KMS-11 (cell line): ENCODE measurements at regions not wholly inside any gene's neighbourhood (a gene's known extent, or its start where the extent isn't known, plus 50 kb on each side); places are given as distances from the start of the nearest gene placed in this dataset.

Experiments
- H2AFZ ChIP-seq: fragments of 200-600 bp; sonication (generic); 2 replicates; pipeline ENCODE4 v1.6.1; 2016; ENCODE audit warnings: antibody characterized with exemption, mixed run types, low read depth
- H3K27ac ChIP-seq: fragments of 200-600 bp; sonication (generic); 2 replicates; pipeline ENCODE4 v1.6.1; 2016; ENCODE audit warnings: mild to moderate bottlenecking, mixed run types
- H3K27me3 ChIP-seq: fragments of 200-600 bp; sonication (generic); 2 replicates; pipeline ENCODE4 v1.6.1; 2017; ENCODE audit warnings: mild to moderate bottlenecking, low read depth, mixed run types, moderate library complexity; ENCODE audit not compliant: insufficient read depth
- H3K36me3 ChIP-seq: fragments of 200-600 bp; sonication (generic); 2 replicates; pipeline ENCODE4 v1.6.1; 2017; ENCODE audit warnings: mild to moderate bottlenecking, mixed run types; ENCODE audit not compliant: insufficient read depth
- H3K4me1 ChIP-seq: fragments of 200-600 bp; sonication (generic); 2 replicates; pipeline ENCODE4 v1.6.1; 2016; ENCODE audit warnings: mild to moderate bottlenecking, low read depth, mixed run types; ENCODE audit not compliant: poor library complexity, severe bottlenecking
- H3K4me2 ChIP-seq: fragments of 200-600 bp; sonication (generic); 2 replicates; pipeline ENCODE4 v1.7.0; 2016; ENCODE audit warnings: mild to moderate bottlenecking, mixed run types
- H3K4me3 ChIP-seq: fragments of 200-600 bp; sonication (generic); IDR thresholded peaks from 2 replicates; pipeline ENCODE4 v1.6.1; 2017; ENCODE audit warnings: low read depth, low read length, mixed read lengths; ENCODE audit not compliant: insufficient read depth
- H3K79me2 ChIP-seq: fragments of 200-600 bp; sonication (generic); 2 replicates; pipeline ENCODE4 v1.6.1; 2016; ENCODE audit warnings: low read depth, mixed run types; ENCODE audit not compliant: insufficient read depth
- H3K9ac ChIP-seq: fragments of 200-600 bp; sonication (generic); 2 replicates; pipeline ENCODE4 v1.6.1; 2016; ENCODE audit warnings: mild to moderate bottlenecking, mixed run types
- H4K20me1 ChIP-seq: fragments of 200-600 bp; sonication (generic); 2 replicates; pipeline ENCODE4 v1.6.1; 2016; ENCODE audit warnings: mild to moderate bottlenecking, mixed run types; ENCODE audit not compliant: insufficient read depth
- CTCF ChIP-seq: fragments of 200-600 bp; sonication (generic); conservative IDR thresholded peaks from 2 replicates; pipeline ENCODE4 v1.6.1; 2017; ENCODE audit warnings: low read depth, mild to moderate bottlenecking, antibody characterized with exemption, low read length, moderate library complexity, mixed read lengths

- TF ChIP-seq CTCF: no peak
- no peak overlapping the region for H3K27ac ChIP-seq
- H3K9ac ChIP-seq: no peak overlapping the region
- H3K27me3 ChIP-seq: no peaks in the 10 kb centered on the region
- no peaks in the 10 kb centered on the region for H3K36me3 ChIP-seq
- no peak overlapping the region for H3K4me2 ChIP-seq
- H4K20me1 ChIP-seq: no peaks in the 10 kb centered on the region
- no peak overlapping the region for H3K4me3 ChIP-seq
- H3K79me2 ChIP-seq: no peaks in the 10 kb centered on the region
- no peaks in the 10 kb centered on the region for H3K4me1 ChIP-seq
- H2AFZ ChIP-seq: no peak overlapping the region
Measured at GRCh38 chr15:93913310-93913709, 318.1 kb upstream of the MCTP2 start.

GRCh38 chr15:93900476-93901400, 330.6 kb upstream of the MCTP2 start:
- no peaks in the 10 kb centered on the region for H3K36me3 ChIP-seq

GRCh38 chr15:93899817-93900216, 331.5 kb upstream of the MCTP2 start:
- Histone ChIP-seq H3K4me1 (no peaks in the 10 kb centered on the region), H3K9ac (no peak overlapping the region), H3K79me2 (no peaks in the 10 kb centered on the region), H3K4me3 (no peak overlapping the region), H2AFZ (no peak overlapping the region), H3K36me3 (no peaks in the 10 kb centered on the region), H3K4me2 (no peak overlapping the region), H3K27ac (no peak overlapping the region), H3K27me3 (no peaks in the 10 kb centered on the region), H4K20me1 (no peaks in the 10 kb centered on the region)
- no peak for TF ChIP-seq CTCF

More at GRCh38 chr15:93900476-93901400, 330.6 kb upstream of the MCTP2 start:
- H4K20me1 ChIP-seq: no peaks in the 10 kb centered on the region
- no peak overlapping the region for H3K4me3 ChIP-seq
- H3K9ac ChIP-seq: no peak overlapping the region
- no peak overlapping the region for H3K27ac ChIP-seq
- no peak for TF ChIP-seq CTCF
- H3K4me1 ChIP-seq: no peaks in the 10 kb centered on the region
- no peak overlapping the region for H2AFZ ChIP-seq
- H3K27me3 ChIP-seq: no peaks in the 10 kb centered on the region
- no peak overlapping the region for H3K4me2 ChIP-seq
- H3K79me2 ChIP-seq: no peaks in the 10 kb centered on the region

GRCh38 chr15:93897377-93897776, 334.0 kb upstream of the MCTP2 start:
- Histone ChIP-seq H3K79me2 (no peaks in the 10 kb centered on the region), H3K4me1 (no peaks in the 10 kb centered on the region), H4K20me1 (no peaks in the 10 kb centered on the region), H2AFZ (no peak overlapping the region), H3K36me3 (no peaks in the 10 kb centered on the region), H3K4me3 (no peak overlapping the region), H3K4me2 (no peak overlapping the region), H3K9ac (no peak overlapping the region), H3K27ac (no peak overlapping the region), H3K27me3 (no peaks in the 10 kb centered on the region)
- no peak for TF ChIP-seq CTCF
